ENCODE measurements at regions not wholly inside any gene's neighbourhood (a gene's known extent, or its start where the extent isn't known, plus 50 kb on each side); places are given as distances from the start of the nearest gene placed in this dataset.

DNA sequence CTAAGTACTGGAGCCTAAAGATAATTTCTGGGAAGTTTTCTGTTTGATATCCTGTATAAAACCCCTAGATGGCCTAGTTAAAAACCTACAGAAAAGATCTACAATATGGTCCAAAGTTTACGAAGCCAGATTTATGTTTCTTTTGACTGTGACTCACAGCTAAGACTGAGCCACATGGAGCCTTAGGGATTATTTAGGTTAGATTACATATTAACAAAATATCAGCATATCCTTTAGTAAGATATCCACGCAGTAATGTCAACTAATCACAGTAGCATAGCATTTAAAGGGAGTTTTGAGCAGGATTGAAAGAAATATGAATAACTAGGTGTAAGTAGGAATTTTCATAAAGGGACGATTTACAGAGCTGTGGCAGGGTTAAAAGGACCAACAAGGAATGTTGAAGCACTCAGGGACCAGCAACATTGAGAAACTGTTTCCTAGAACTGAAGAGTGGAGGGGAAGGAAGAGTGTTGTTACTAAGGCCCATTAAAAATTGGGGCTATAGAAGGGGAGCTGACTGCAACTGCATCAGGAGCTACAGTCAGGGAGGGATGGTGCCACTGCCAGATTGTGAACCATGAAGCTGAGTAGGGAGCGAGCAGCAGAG is 155.5 kb downstream of the DACT1 start:
- no peak overlapping the region for H4K91ac ChIP-seq (ENCODE audit: insufficient read length, low read depth, low read length)
- H3K27me3 Mint-ChIP-seq (ENCODE audit: low read depth), result peaks cover 26% of the 10 kb centered on the region
- H3K23me2 ChIP-seq (ENCODE audit: insufficient read length, low read depth, low read length, poor library complexity, severe bottlenecking), result no peaks in the 10 kb centered on the region
- H3K9me3 Mint-ChIP-seq, result no peaks in the 10 kb centered on the region
- no peak overlapping the region for H3K9ac ChIP-seq (ENCODE audit: extremely low read depth, insufficient read length, low read length)
- H3K4me1 Mint-ChIP-seq, result peaks cover 17 to 19% of the 10 kb centered on the region in 2 experiments
- H3K27ac ChIP-seq (ENCODE audit: insufficient read length, low read depth, low read length), result no peak overlapping the region
- no peak overlapping the region for H2AK5ac ChIP-seq (ENCODE audit: insufficient read length, low read length)
- H4K8ac ChIP-seq (replicated peaks; ENCODE audit: insufficient read length, low read depth, low read length), result no peak overlapping the region
- H3K18ac ChIP-seq (ENCODE audit: insufficient read length, low read depth, low read length), result no peak overlapping the region
- DNase-seq, result no peak
- H2BK12ac ChIP-seq (ENCODE audit: insufficient read length, low read depth, low read length), result no peak overlapping the region
- H4K5ac ChIP-seq (ENCODE audit: insufficient read length, low read depth, low read length), result no peak overlapping the region
- H3K56ac ChIP-seq (ENCODE audit: insufficient read length, low read depth, low read length), result no peak overlapping the region
- no CpG with 5 or more reads among the region's 4 CpGs for WGBS (ENCODE audit: extremely low coverage, insufficient read length, low lambda C conversion rate)
- peaks cover 2% of the 10 kb centered on the region; the same call in 1 of the 2 replicates for H3K4me1 ChIP-seq (ENCODE audit: insufficient read depth, low read length)
- H3K36me3 Mint-ChIP-seq (ENCODE audit: insufficient read depth in 1 of 3, low read depth in 3 of 3), result no peaks in the 10 kb centered on the region
- no peak overlapping the region for H2AFZ ChIP-seq (ENCODE audit: low read length)
- no peak overlapping the region for H3K27ac Mint-ChIP-seq
- H3K4me2 ChIP-seq (ENCODE audit: insufficient read depth, insufficient read length, low read length), result no peak overlapping the region
- H3K79me2 ChIP-seq (ENCODE audit: insufficient read depth, low read length), result no peaks in the 10 kb centered on the region
- no peak overlapping the region for H2BK15ac ChIP-seq (ENCODE audit: low read depth, low read length)
- TF ChIP-seq, protein P1, sequence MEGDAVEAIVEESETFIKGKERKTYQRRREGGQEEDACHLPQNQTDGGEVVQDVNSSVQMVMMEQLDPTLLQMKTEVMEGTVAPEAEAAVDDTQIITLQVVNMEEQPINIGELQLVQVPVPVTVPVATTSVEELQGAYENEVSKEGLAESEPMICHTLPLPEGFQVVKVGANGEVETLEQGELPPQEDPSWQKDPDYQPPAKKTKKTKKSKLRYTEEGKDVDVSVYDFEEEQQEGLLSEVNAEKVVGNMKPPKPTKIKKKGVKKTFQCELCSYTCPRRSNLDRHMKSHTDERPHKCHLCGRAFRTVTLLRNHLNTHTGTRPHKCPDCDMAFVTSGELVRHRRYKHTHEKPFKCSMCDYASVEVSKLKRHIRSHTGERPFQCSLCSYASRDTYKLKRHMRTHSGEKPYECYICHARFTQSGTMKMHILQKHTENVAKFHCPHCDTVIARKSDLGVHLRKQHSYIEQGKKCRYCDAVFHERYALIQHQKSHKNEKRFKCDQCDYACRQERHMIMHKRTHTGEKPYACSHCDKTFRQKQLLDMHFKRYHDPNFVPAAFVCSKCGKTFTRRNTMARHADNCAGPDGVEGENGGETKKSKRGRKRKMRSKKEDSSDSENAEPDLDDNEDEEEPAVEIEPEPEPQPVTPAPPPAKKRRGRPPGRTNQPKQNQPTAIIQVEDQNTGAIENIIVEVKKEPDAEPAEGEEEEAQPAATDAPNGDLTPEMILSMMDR (conservative IDR thresholded peaks at IDR 0.05), result no peak
- no peaks in the 10 kb centered on the region for H3K27me3 ChIP-seq (ENCODE audit: insufficient read depth, low read length)
- no peaks in the 10 kb centered on the region for H3K79me1 ChIP-seq (ENCODE audit: insufficient read depth, low read depth, low read length, poor library complexity, severe bottlenecking)
- H4K20me1 ChIP-seq (ENCODE audit: control insufficient read depth, insufficient read depth, insufficient read length), result no peaks in the 10 kb centered on the region
- H3K4me3 Mint-ChIP-seq, result no peak overlapping the region
- no peak overlapping the region for H3K23ac ChIP-seq (ENCODE audit: insufficient read length, low read depth, low read length)
- H3K4ac ChIP-seq (ENCODE audit: low read depth, low read length), result no peak overlapping the region
- H3K9me3 ChIP-seq (ENCODE audit: control insufficient read depth, low read depth, low read length), result no peaks in the 10 kb centered on the region
- H2BK5ac ChIP-seq (ENCODE audit: insufficient read length, low read length), result no peak overlapping the region
- H3T11ph ChIP-seq (ENCODE audit: low read length), result no peak overlapping the region
- H2BK20ac ChIP-seq (ENCODE audit: low read depth, low read length, poor library complexity, severe bottlenecking), result no peak overlapping the region
- H3K14ac ChIP-seq (ENCODE audit: insufficient read depth, low read length), result no peak overlapping the region
- no peak overlapping the region for H2BK120ac ChIP-seq (ENCODE audit: low read depth, low read length, poor library complexity, severe bottlenecking)
